A549 (cell line): ENCODE measurements at regions not wholly inside any gene's neighbourhood (a gene's known extent, or its start where the extent isn't known, plus 50 kb on each side); places are given as distances from the start of the nearest gene placed in this dataset.

Experiments used
- POLR2A ChIP-seq: IDR thresholded peaks from 2 replicates; pipeline ENCODE4 v1.6.1; 2012; ENCODE audit warnings: mild to moderate bottlenecking, low read length
- RFX5 ChIP-seq: fragments of 450-650 bp; IDR thresholded peaks from 2 replicates; pipeline ENCODE4 v1.7.1; 2014; ENCODE audit warnings: antibody characterized with exemption, mild to moderate bottlenecking, moderate library complexity
- ZFP36 ChIP-seq: fragments of 450-650 bp; IDR thresholded peaks from 2 replicates; pipeline ENCODE4 v1.6.1; 2014; ENCODE audit warnings: borderline replicate concordance; ENCODE audit not compliant: partially characterized antibody
- TF ChIP-seq, protein P1 (sequence below): fragments of >200 bp; sonication (Bioruptor Twin); formaldehyde crosslinking; IDR thresholded peaks from 3 replicates; pipeline ENCODE4 v1.5.1; 2016

DNA sequence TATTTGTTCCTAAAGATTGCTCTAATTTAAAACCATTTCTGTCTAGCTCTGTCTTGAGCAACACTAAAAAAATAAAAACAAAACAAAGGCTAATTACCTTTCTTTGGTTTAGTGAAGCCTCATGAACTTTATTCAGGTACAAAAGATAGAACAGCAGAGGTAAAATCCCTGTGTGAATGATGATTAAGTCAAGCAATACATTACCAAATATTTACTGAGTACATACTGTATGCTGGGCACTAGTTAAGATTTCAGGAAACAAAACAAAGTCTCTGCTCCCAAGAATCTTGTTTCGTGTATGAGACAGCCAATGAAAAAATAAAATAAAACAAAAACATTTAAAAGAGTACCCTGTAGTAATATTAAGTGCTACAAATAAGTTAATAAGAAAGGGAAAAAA, 257.5 kb downstream of the RND3 start:
- TF ChIP-seq, protein P1, sequence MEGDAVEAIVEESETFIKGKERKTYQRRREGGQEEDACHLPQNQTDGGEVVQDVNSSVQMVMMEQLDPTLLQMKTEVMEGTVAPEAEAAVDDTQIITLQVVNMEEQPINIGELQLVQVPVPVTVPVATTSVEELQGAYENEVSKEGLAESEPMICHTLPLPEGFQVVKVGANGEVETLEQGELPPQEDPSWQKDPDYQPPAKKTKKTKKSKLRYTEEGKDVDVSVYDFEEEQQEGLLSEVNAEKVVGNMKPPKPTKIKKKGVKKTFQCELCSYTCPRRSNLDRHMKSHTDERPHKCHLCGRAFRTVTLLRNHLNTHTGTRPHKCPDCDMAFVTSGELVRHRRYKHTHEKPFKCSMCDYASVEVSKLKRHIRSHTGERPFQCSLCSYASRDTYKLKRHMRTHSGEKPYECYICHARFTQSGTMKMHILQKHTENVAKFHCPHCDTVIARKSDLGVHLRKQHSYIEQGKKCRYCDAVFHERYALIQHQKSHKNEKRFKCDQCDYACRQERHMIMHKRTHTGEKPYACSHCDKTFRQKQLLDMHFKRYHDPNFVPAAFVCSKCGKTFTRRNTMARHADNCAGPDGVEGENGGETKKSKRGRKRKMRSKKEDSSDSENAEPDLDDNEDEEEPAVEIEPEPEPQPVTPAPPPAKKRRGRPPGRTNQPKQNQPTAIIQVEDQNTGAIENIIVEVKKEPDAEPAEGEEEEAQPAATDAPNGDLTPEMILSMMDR, result no peak
- TF ChIP-seq RFX5 (no peak), POLR2A (no peak), ZFP36 (no peak)
